ENCODE measurements at regions not wholly inside any gene's neighbourhood (a gene's known extent, or its start where the extent isn't known, plus 50 kb on each side); places are given as distances from the start of the nearest gene placed in this dataset.

DNA sequence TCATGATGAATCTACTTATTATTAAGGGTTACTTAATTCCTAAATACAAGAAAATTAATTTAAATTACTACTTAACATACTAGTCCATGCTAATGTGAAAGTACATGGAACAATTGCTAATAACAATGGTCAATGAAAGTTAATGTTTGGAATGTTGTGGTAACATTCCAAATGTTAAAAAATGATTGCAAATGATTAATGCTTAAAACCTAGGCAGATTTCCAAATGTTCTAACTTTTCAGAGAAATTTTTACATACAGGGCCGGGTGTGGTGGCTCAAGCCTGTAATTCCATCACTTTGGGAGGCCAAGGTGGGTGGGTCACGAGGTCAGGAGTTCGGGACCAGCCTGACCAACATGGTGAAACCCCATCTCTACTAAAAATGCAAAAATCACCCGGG, 1851.3 kb upstream of the PCDH7 start:
- Histone ChIP-seq H3K9ac (ENCODE audit: low read length in 3 of 3) (no peak overlapping the region), H3K27ac (ENCODE audit: low read depth in 2 of 2, low read length in 2 of 2) (no peak overlapping the region), H3K4me3 (ENCODE audit: low read length in 3 of 3) (no peak overlapping the region), H3K36me3 (ENCODE audit: control insufficient read depth in 2 of 3, insufficient read depth in 3 of 3, low read length in 3 of 3) (no peaks in the 10 kb centered on the region), H3K9me3 (ENCODE audit: control insufficient read depth in 2 of 3, insufficient read depth in 1 of 3, low read length in 3 of 3) (no peaks in the 10 kb centered on the region), H3K27me3 (ENCODE audit: control insufficient read depth, insufficient read depth, low read length) (no peaks in the 10 kb centered on the region), H3K4me1 (ENCODE audit: control insufficient read depth in 2 of 3, insufficient read depth in 2 of 3, low read depth in 1 of 3, low read length in 3 of 3) (no peaks in the 10 kb centered on the region)
- TF ChIP-seq CTCF (IDR thresholded peaks at IDR 0.05; ENCODE audit: borderline replicate concordance, extremely low read depth, insufficient read depth) = no peak
- intact Hi-C loops (cut with DNase I) = no loop called here
- peak; percentile 39 for FAIRE-seq
- no peak for DNase-seq

- Histone ChIP-seq H3K9me3 (ENCODE audit: control insufficient read depth in 2 of 3, insufficient read depth in 1 of 3, low read length in 3 of 3) (no peaks in the 10 kb centered on the region), H3K27me3 (ENCODE audit: control insufficient read depth, insufficient read depth, low read length) (no peaks in the 10 kb centered on the region), H3K36me3 (ENCODE audit: control insufficient read depth in 2 of 3, insufficient read depth in 3 of 3, low read length in 3 of 3) (no peaks in the 10 kb centered on the region), H3K4me3 (ENCODE audit: low read length in 3 of 3) (no peak overlapping the region), H3K4me1 (ENCODE audit: control insufficient read depth in 2 of 3, insufficient read depth in 2 of 3, low read depth in 1 of 3, low read length in 3 of 3) (no peaks in the 10 kb centered on the region), H3K27ac (ENCODE audit: low read depth in 2 of 2, low read length in 2 of 2) (no peak overlapping the region), H3K9ac (ENCODE audit: low read length in 3 of 3) (no peak overlapping the region)
- DNase-seq = no peak
- intact Hi-C loops (cut with DNase I) = no loop called here
- TF ChIP-seq CTCF (IDR thresholded peaks at IDR 0.05; ENCODE audit: borderline replicate concordance, extremely low read depth, insufficient read depth) = no peak
- no peak for FAIRE-seq
Observed at GRCh38 chr4:28879178-28879577, 1841.0 kb upstream of the PCDH7 start.

DNA sequence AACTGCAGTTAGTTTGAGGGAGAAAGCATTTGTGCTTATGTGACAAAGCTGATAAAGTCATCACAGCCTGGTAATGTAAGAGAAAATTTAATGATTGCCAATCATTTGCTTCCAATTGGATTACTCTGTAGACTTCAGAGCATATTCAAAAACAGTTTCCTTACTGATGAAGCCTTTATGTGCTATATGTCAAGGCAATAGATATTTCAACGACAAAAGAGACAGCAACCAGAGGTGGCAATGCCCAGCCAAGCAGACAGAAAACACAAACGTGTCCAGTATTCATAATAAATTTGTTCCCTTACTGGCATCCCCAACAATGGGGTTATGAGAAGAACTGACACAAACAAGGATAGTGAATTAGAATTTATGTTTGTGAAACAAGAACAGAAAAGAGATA, 1840.3 kb upstream of the PCDH7 start:
- intact Hi-C loops (cut with DNase I) = no loop called here
- TF ChIP-seq CTCF (IDR thresholded peaks at IDR 0.05; ENCODE audit: borderline replicate concordance, extremely low read depth, insufficient read depth) = no peak
- DNase-seq = no peak
- FAIRE-seq = no peak
- Histone ChIP-seq H3K27me3 (ENCODE audit: control insufficient read depth, insufficient read depth, low read length) (no peaks in the 10 kb centered on the region), H3K27ac (ENCODE audit: low read depth in 2 of 2, low read length in 2 of 2) (no peak overlapping the region), H3K9ac (ENCODE audit: low read length in 3 of 3) (no peak overlapping the region), H3K9me3 (ENCODE audit: control insufficient read depth in 2 of 3, insufficient read depth in 1 of 3, low read length in 3 of 3) (no peaks in the 10 kb centered on the region), H3K36me3 (ENCODE audit: control insufficient read depth in 2 of 3, insufficient read depth in 3 of 3, low read length in 3 of 3) (no peaks in the 10 kb centered on the region), H3K4me1 (ENCODE audit: control insufficient read depth in 2 of 3, insufficient read depth in 2 of 3, low read depth in 1 of 3, low read length in 3 of 3) (no peaks in the 10 kb centered on the region), H3K4me3 (ENCODE audit: low read length in 3 of 3) (no peak overlapping the region)

- H3K4me1 ChIP-seq (ENCODE audit: control insufficient read depth in 2 of 3, insufficient read depth in 2 of 3, low read depth in 1 of 3, low read length in 3 of 3) = no peaks in the 10 kb centered on the region
- H3K9ac ChIP-seq (ENCODE audit: low read length in 3 of 3) = no peak overlapping the region
- intact Hi-C loops (cut with DNase I) = no loop called here
- no peak for TF ChIP-seq CTCF (IDR thresholded peaks at IDR 0.05; ENCODE audit: borderline replicate concordance, extremely low read depth, insufficient read depth)
- no peaks in the 10 kb centered on the region for H3K27me3 ChIP-seq (ENCODE audit: control insufficient read depth, insufficient read depth, low read length)
- no peak for FAIRE-seq
- no peak for DNase-seq
- H3K27ac ChIP-seq (ENCODE audit: low read depth in 2 of 2, low read length in 2 of 2) = no peak overlapping the region
- no peaks in the 10 kb centered on the region for H3K36me3 ChIP-seq (ENCODE audit: control insufficient read depth in 2 of 3, insufficient read depth in 3 of 3, low read length in 3 of 3)
- no peaks in the 10 kb centered on the region for H3K9me3 ChIP-seq (ENCODE audit: control insufficient read depth in 2 of 3, insufficient read depth in 1 of 3, low read length in 3 of 3)
- no peak overlapping the region for H3K4me3 ChIP-seq (ENCODE audit: low read length in 3 of 3)
Observed at GRCh38 chr4:28883211-28883610, 1837.0 kb upstream of the PCDH7 start.
